Neural crest cell (in vitro differentiated cells): ENCODE measurements at regions not wholly inside any gene's neighbourhood (a gene's known extent, or its start where the extent isn't known, plus 50 kb on each side); places are given as distances from the start of the nearest gene placed in this dataset.

Source experiments
- DNase-seq: peaks from one replicate; pipeline ENCODE4 v3.0.0; 2021; ENCODE audit warnings: low read depth, mixed read lengths, low spot score
- H3K27ac Mint-ChIP-seq: one replicate; pipeline ENCODE4 v1.8.0; 2021; ENCODE audit warnings: mild to moderate bottlenecking, mixed read lengths; ENCODE audit not compliant: unreplicated experiment
- H3K27me3 Mint-ChIP-seq: 2 replicates; pipeline ENCODE4 v1.8.0; 2021; ENCODE audit warnings: low read depth, mild to moderate bottlenecking, mixed read lengths
- H3K36me3 Mint-ChIP-seq: 2 replicates; pipeline ENCODE4 v1.8.0; 2021; ENCODE audit warnings: low read depth, mild to moderate bottlenecking, mixed read lengths
- H3K4me1 Mint-ChIP-seq: 2 replicates; pipeline ENCODE4 v1.8.0; 2021; ENCODE audit warnings: mixed read lengths
- H3K4me3 Mint-ChIP-seq: one replicate; pipeline ENCODE4 v1.8.0; 2021; ENCODE audit warnings: mild to moderate bottlenecking, mixed read lengths
- H3K9me3 Mint-ChIP-seq: 2 replicates; pipeline ENCODE4 v1.8.0; 2021; ENCODE audit warnings: mixed read lengths
- TF ChIP-seq, protein P1 (sequence below): fragments of 200-600 bp; sonication (generic); conservative IDR thresholded peaks from 2 replicates; pipeline ENCODE4 v1.5.0; 2021; ENCODE audit warnings: antibody characterized with exemption, mild to moderate bottlenecking

DNA sequence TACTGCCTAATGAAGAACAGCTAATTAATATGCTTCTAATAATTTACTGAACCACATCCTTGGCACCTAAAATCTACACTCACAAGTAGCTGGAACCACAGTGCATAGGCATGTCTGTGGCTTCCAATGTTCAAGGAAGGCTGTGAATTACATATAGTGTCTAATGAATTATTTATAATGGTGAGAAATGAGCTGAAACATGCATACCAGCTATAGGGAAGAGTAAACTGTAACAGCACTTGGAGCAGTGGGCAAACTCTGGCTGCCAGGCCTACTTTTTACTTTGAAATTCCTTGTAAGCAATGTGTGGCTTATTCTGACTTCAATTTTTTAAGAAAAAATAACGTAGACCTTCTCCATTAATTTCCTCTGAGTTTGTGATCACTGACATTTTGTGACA, 953.2 kb upstream of the CDH8 start:
- TF ChIP-seq, protein P1, sequence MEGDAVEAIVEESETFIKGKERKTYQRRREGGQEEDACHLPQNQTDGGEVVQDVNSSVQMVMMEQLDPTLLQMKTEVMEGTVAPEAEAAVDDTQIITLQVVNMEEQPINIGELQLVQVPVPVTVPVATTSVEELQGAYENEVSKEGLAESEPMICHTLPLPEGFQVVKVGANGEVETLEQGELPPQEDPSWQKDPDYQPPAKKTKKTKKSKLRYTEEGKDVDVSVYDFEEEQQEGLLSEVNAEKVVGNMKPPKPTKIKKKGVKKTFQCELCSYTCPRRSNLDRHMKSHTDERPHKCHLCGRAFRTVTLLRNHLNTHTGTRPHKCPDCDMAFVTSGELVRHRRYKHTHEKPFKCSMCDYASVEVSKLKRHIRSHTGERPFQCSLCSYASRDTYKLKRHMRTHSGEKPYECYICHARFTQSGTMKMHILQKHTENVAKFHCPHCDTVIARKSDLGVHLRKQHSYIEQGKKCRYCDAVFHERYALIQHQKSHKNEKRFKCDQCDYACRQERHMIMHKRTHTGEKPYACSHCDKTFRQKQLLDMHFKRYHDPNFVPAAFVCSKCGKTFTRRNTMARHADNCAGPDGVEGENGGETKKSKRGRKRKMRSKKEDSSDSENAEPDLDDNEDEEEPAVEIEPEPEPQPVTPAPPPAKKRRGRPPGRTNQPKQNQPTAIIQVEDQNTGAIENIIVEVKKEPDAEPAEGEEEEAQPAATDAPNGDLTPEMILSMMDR, result no peak
- no peaks in the 10 kb centered on the region for H3K27me3 Mint-ChIP-seq
- H3K9me3 Mint-ChIP-seq, result no peaks in the 10 kb centered on the region
- H3K27ac Mint-ChIP-seq, result no peak overlapping the region
- no peaks in the 10 kb centered on the region for H3K36me3 Mint-ChIP-seq
- H3K4me3 Mint-ChIP-seq, result no peak overlapping the region
- H3K4me1 Mint-ChIP-seq, result no peaks in the 10 kb centered on the region
- no peak for DNase-seq

DNA sequence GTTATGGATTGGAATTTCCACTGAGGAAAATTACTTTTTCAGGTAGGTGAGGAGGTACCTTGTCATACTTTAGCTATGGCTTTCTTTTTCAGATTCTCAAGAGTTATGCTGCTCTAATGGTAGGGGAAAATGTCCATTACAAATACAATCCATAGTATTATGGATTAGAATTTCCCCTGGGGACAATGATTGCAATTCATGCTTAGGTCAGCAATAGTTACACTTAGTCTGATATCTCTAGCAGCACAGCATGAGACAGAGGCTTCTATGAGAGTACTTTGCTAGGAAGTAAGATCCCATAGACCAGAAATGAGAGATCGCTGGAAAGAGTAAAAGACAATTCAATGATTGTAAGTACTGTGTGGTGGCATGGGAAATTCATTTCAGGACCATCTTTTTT, 949.5 kb upstream of the CDH8 start:
- Mint-ChIP-seq H3K4me3 (no peak overlapping the region), H3K9me3 (no peaks in the 10 kb centered on the region), H3K27ac (no peak overlapping the region), H3K27me3 (no peaks in the 10 kb centered on the region), H3K4me1 (no peaks in the 10 kb centered on the region), H3K36me3 (no peaks in the 10 kb centered on the region)
- DNase-seq, result no peak
- TF ChIP-seq, protein P1, result no peak

DNA sequence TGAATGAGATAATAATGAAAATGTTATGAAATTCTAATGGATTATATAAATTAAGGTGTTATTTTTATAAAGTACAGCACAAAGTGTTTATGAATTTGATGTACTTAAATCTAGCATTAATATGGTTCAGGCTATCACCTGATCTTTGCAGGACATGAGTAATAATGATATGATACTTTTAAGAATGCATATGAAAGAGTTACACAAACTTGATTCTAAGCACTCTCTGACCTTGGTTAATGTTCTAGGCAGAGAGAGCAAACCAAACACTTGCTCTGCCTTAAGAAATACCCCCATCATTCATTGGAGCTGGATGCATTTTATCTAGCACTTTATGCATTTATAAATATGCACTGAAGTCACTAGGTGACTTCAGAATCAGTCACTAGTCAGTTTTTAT, 942.2 kb upstream of the CDH8 start:
- no peak overlapping the region for H3K27ac Mint-ChIP-seq
- H3K27me3 Mint-ChIP-seq, result no peaks in the 10 kb centered on the region
- peaks cover 3% of the 10 kb centered on the region for H3K4me1 Mint-ChIP-seq
- H3K36me3 Mint-ChIP-seq, result no peaks in the 10 kb centered on the region
- H3K9me3 Mint-ChIP-seq, result no peaks in the 10 kb centered on the region
- no peak overlapping the region for H3K4me3 Mint-ChIP-seq
- TF ChIP-seq, protein P1, result no peak
- no peak for DNase-seq

DNA sequence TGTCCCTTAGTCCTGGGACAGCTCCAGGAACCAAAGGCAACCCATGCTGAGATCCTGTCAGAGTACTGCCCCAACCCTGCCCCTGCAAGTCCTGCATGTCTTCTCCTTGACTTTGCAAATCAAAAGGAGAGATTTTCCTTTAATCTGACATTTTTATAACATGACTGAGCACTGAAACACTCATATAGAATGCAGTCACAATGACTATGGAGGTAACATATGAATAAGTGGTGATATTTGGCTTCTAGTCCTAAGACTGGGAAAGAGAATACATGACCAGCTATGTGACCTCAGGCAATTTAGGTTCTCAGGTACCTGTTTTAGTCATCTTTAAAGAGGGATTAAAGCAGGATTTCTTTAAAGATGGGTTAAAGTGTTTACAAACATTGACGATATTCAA, 941.6 kb upstream of the CDH8 start:
- Mint-ChIP-seq H3K9me3 (no peaks in the 10 kb centered on the region), H3K27me3 (no peaks in the 10 kb centered on the region), H3K4me3 (no peak overlapping the region), H3K4me1 (peaks cover 3% of the 10 kb centered on the region), H3K36me3 (no peaks in the 10 kb centered on the region), H3K27ac (no peak overlapping the region)
- no peak for DNase-seq
- TF ChIP-seq, protein P1, result no peak

DNA sequence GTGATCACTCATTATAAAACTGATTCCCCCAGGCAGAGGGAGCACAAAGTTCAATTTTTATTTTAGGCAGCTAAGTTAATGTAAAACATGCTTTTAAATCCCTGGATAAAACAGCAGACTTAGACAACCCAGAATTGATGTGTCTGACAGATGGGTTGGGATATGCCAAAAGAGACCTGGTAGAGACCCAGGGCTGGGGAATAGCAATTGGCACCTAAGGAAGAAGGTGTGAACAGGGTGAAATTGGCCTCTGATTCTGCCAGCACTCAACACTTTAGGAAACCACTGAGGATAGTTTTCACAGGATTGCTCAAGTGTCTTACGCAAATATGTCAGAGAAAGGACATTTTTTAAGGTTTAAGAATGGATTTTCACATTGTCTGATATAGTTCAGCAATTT, 938.2 kb upstream of the CDH8 start:
- H3K27me3 Mint-ChIP-seq, result no peaks in the 10 kb centered on the region
- H3K4me1 Mint-ChIP-seq, result peaks cover 10% of the 10 kb centered on the region
- H3K9me3 Mint-ChIP-seq, result no peaks in the 10 kb centered on the region
- TF ChIP-seq, protein P1, result no peak
- no peaks in the 10 kb centered on the region for H3K36me3 Mint-ChIP-seq
- H3K27ac Mint-ChIP-seq, result no peak overlapping the region
- H3K4me3 Mint-ChIP-seq, result no peak overlapping the region
- no peak for DNase-seq

DNA sequence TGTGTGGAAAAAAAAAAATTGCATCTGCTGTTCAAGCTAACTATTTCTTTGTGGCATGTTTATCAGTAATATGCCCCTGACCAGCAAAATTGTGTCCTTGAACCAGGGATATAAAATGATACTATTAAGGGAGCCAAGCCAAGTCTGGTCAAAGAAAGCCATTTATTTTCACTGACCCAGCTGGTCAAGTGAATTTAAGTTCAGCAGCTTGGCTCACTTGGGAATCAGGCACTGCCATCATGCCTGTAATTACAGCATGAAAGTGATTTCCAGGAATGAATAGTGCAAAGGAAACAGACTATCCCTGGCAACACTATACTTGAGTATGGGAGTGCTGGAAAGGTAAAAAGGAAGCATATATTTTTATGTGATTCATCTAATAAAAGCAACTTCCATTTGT, 934.6 kb upstream of the CDH8 start:
- no peaks in the 10 kb centered on the region for H3K36me3 Mint-ChIP-seq
- H3K27ac Mint-ChIP-seq, result no peak overlapping the region
- no peak overlapping the region for H3K4me3 Mint-ChIP-seq
- DNase-seq, result no peak
- TF ChIP-seq, protein P1, result no peak
- peaks cover 10% of the 10 kb centered on the region for H3K4me1 Mint-ChIP-seq
- no peaks in the 10 kb centered on the region for H3K27me3 Mint-ChIP-seq
- no peaks in the 10 kb centered on the region for H3K9me3 Mint-ChIP-seq
